DMS114 treated with DMSO at 0.1 percent for 48 hours (cell line): ENCODE measurements at regions not wholly inside any gene's neighbourhood (a gene's known extent, or its start where the extent isn't known, plus 50 kb on each side); places are given as distances from the start of the nearest gene placed in this dataset.
"Not testable (repeated sequence)": the region's sequence is repeated elsewhere in the genome, so short reads cannot be mapped to it uniquely, and the experiment has no call there.

Source experiments
- DNase-seq: peaks from one replicate; lab custom pipeline; 2025; ENCODE audit not compliant: unreplicated experiment; lab: John Stamatoyannopoulos, UW

DNA sequence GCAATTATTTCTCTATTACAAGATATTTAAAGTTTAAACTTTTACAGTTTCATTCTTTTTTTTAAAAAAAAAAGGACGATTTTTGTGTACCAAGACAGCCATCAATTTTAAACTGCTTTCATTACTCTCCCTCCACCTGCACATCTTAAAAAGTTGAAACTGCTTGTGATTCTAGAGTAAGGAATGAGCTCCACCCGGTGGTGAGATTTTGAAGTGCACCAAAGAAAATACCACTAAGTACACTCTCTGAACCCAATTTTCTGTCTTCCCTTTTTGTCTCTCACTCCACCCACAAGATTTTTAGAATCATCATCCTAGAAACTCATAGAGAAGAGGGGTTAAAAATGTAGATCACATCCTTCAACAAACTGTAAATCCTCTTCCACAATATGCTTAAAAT, 91.3 kb upstream of the WDR44 start:
- DNase-seq: peak; percentile 6

DNA sequence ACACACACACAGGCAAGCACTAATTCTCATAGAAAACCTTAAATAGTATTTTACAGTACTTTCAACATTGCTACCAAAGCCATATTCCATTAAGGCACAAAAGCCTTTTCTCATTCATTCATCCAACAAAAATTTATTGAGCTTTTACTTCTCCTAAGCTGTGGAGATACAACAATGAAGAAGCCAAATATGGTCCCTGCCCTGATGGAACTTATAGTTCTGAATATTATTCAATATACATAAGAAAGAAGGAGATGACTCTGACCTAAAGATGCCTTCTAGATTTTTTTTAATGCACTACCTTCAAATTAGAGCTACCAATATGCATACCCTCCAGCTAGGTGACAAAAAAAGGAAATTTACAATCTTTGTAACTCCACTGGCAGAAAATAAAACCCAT, 90.0 kb upstream of the WDR44 start:
- no peak for DNase-seq

GRCh38 chrX:118257781-118258180, 88.1 kb upstream of the WDR44 start:
- DNase-seq: no peak

DNA sequence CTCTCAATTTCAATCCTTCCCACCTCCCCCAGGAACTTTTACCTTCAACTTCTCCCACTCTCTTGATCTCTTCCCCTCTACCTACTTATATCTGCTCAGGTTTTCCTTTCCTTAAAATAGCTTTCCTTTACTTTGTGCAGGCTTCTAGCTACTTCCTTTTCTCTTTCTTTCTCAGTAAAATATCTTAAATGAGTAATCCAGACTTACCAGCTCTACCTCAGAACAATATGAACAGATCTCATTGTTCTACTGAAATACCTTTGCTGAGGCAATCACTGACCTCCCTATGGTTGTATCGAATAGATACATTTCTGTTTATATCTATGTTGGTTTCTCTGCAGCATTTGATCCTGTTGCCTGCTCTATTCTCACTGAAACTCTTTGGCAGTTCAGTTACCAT, 86.7 kb upstream of the WDR44 start:
- DNase-seq: no peak

- DNase-seq: no peak
These were observed 84.8 kb upstream of the WDR44 start for GRCh38 chrX:118261151-118261550.

- DNase-seq: no peak
These were observed 74.1 kb upstream of the WDR44 start for GRCh38 chrX:118271775-118272174.

DNA sequence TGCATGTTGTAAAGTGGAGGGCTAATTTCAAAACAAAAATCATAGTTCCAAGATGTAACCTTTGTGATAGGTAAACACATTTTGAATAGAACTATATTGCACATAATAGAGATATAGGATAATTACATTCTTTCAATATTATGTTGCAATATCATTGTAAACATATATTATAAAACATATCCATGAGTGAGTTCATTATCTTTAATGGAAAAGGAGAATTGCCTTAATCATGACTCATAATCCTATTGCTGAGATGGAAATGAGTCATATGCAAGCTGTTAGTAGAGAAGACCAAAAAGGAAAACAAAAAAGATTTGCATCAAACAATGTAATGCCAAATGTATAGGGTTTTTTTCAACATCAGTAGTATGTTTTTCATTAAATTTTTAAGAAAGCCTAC, 73.7 kb upstream of the WDR44 start:
- DNase-seq: no peak

- no peak for DNase-seq
These were observed 59.7 kb upstream of the WDR44 start for GRCh38 chrX:118286066-118286762.

- not testable (repeated sequence) for DNase-seq
These were observed 50.1 kb upstream of the WDR44 start for GRCh38 chrX:118295818-118296217.
